ENCODE measurements at regions not wholly inside any gene's neighbourhood (a gene's known extent, or its start where the extent isn't known, plus 50 kb on each side); places are given as distances from the start of the nearest gene placed in this dataset.
"Not testable (repeated sequence)": the region's sequence is repeated elsewhere in the genome, so short reads cannot be mapped to it uniquely, and the experiment has no call there.

- Mint-ChIP-seq H3K4me1 (ENCODE audit: low read depth) (no peaks in the 10 kb centered on the region), H3K36me3 (ENCODE audit: insufficient read depth) (no peaks in the 10 kb centered on the region), H3K27me3 (ENCODE audit: low read depth) (no peaks in the 10 kb centered on the region), H3K9me3 (peaks cover 5% of the 10 kb centered on the region), H3K4me3 (no peak overlapping the region)
- ATAC-seq (no peak), DNase-seq (no peak)
Observed at GRCh38 chr5:126138281-126138931, 284.8 kb upstream of the GRAMD2B start.

- DNase-seq (no peak), ATAC-seq (no peak)
- no peaks in the 10 kb centered on the region for H3K4me1 Mint-ChIP-seq (ENCODE audit: low read depth)
Observed at GRCh38 chr5:126139086-126139485, 284.1 kb upstream of the GRAMD2B start.

DNA sequence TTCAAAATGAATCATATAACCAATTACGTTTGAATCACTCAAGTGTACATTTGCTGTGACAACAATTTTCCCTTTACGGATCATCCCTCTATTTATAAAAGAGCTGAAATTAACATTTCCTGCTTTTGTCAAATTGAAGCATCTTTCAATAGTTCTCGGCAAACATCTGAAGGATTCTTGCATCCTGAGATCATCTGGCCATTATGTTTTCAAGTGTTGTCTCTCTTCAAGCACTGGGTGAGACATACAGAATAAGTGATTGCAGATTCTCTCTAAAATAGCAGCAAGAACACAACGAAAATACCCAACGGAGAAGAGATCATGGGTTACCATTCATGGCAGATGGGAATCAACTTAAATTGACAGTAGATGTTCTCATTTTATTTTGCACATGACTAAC lies 283.4 kb upstream of the GRAMD2B start:
- Mint-ChIP-seq H3K4me1 (ENCODE audit: low read depth) (no peaks in the 10 kb centered on the region), H3K4me3 (no peak overlapping the region), H3K27me3 (ENCODE audit: low read depth) (no peaks in the 10 kb centered on the region), H3K9me3 (peaks cover 4% of the 10 kb centered on the region), H3K36me3 (ENCODE audit: insufficient read depth) (no peaks in the 10 kb centered on the region)
- DNase-seq (no peak), ATAC-seq (no peak)

More at GRCh38 chr5:126139086-126139485, 284.1 kb upstream of the GRAMD2B start:
- no peak overlapping the region for H3K4me3 Mint-ChIP-seq
- no peaks in the 10 kb centered on the region for H3K27me3 Mint-ChIP-seq (ENCODE audit: low read depth)
- H3K9me3 Mint-ChIP-seq, result peaks cover 4% of the 10 kb centered on the region
- H3K36me3 Mint-ChIP-seq (ENCODE audit: insufficient read depth), result no peaks in the 10 kb centered on the region

DNA sequence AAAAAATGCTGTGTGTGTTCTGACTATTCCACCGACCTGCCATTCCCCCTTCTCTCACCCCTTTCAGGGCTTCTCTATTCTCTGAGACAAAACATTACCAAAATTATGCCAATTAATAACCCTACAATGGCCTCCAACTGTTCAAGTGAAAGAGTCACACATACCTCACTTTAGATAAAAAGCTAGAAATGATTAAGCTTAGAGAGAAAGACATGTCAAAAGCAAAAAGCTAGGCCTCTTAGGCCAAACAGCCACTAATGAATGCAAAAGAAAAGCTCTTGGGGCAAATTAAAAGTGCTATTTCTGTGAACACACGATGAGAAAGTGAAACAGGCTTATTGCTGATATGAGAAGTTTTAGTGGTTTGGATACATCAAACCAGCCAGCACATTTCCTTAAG lies 279.6 kb upstream of the GRAMD2B start:
- Mint-ChIP-seq H3K9me3 (peaks cover 4% of the 10 kb centered on the region), H3K4me1 (ENCODE audit: low read depth) (no peaks in the 10 kb centered on the region), H3K36me3 (ENCODE audit: insufficient read depth) (no peaks in the 10 kb centered on the region), H3K27me3 (ENCODE audit: low read depth) (no peaks in the 10 kb centered on the region), H3K4me3 (no peak overlapping the region)
- ATAC-seq (no peak), DNase-seq (no peak)

GRCh38 chr5:126150319-126150718 lies 272.9 kb upstream of the GRAMD2B start:
- not testable (repeated sequence) for H3K4me1 Mint-ChIP-seq (ENCODE audit: low read depth); DNase-seq; ATAC-seq; H3K27me3 Mint-ChIP-seq (ENCODE audit: low read depth); H3K4me3 Mint-ChIP-seq; H3K9me3 Mint-ChIP-seq; H3K36me3 Mint-ChIP-seq (ENCODE audit: insufficient read depth)

GRCh38 chr5:126155298-126155697 lies 267.9 kb upstream of the GRAMD2B start:
- not testable (repeated sequence) for H3K4me3 Mint-ChIP-seq; ATAC-seq; H3K4me1 Mint-ChIP-seq (ENCODE audit: low read depth); DNase-seq; H3K36me3 Mint-ChIP-seq (ENCODE audit: insufficient read depth); H3K27me3 Mint-ChIP-seq (ENCODE audit: low read depth)
- peaks cover 17% of the 10 kb centered on the region for H3K9me3 Mint-ChIP-seq

- no peak for DNase-seq
- Mint-ChIP-seq H3K4me3 (no peak overlapping the region), H3K36me3 (ENCODE audit: insufficient read depth) (no peaks in the 10 kb centered on the region), H3K4me1 (ENCODE audit: low read depth) (no peaks in the 10 kb centered on the region), H3K27me3 (ENCODE audit: low read depth) (no peaks in the 10 kb centered on the region), H3K9me3 (peaks cover 29% of the 10 kb centered on the region)
- no peak for ATAC-seq
Observed at GRCh38 chr5:126166368-126166767, 256.8 kb upstream of the GRAMD2B start.

GRCh38 chr5:126168785-126169184 lies 254.4 kb upstream of the GRAMD2B start:
- DNase-seq (no peak), ATAC-seq (no peak)
- Mint-ChIP-seq H3K4me1 (ENCODE audit: low read depth) (no peaks in the 10 kb centered on the region), H3K9me3 (peaks cover 33% of the 10 kb centered on the region), H3K36me3 (ENCODE audit: insufficient read depth) (no peaks in the 10 kb centered on the region), H3K4me3 (no peak overlapping the region), H3K27me3 (ENCODE audit: low read depth) (no peaks in the 10 kb centered on the region)

- Mint-ChIP-seq H3K4me3 (no peak overlapping the region), H3K27me3 (ENCODE audit: low read depth) (no peaks in the 10 kb centered on the region), H3K9me3 (peaks cover 19% of the 10 kb centered on the region), H3K36me3 (ENCODE audit: insufficient read depth) (no peaks in the 10 kb centered on the region), H3K4me1 (ENCODE audit: low read depth) (no peaks in the 10 kb centered on the region)
- ATAC-seq (no peak), DNase-seq (no peak)
Observed at GRCh38 chr5:126171916-126172315, 251.3 kb upstream of the GRAMD2B start.

- DNase-seq (no peak), ATAC-seq (no peak)
- Mint-ChIP-seq H3K4me3 (no peak overlapping the region), H3K27me3 (ENCODE audit: low read depth) (no peaks in the 10 kb centered on the region), H3K36me3 (ENCODE audit: insufficient read depth) (no peaks in the 10 kb centered on the region), H3K9me3 (peaks cover 13% of the 10 kb centered on the region), H3K4me1 (ENCODE audit: low read depth) (no peaks in the 10 kb centered on the region)
Observed at GRCh38 chr5:126172812-126173211, 250.4 kb upstream of the GRAMD2B start.

- Mint-ChIP-seq H3K27me3 (ENCODE audit: low read depth) (no peaks in the 10 kb centered on the region), H3K36me3 (ENCODE audit: insufficient read depth) (no peaks in the 10 kb centered on the region), H3K9me3 (no peaks in the 10 kb centered on the region), H3K4me1 (ENCODE audit: low read depth) (no peaks in the 10 kb centered on the region), H3K4me3 (no peak overlapping the region)
- ATAC-seq (no peak), DNase-seq (no peak)
Observed at GRCh38 chr5:126178521-126178920, 244.7 kb upstream of the GRAMD2B start.

GRCh38 chr5:126182971-126183695 lies 240.1 kb upstream of the GRAMD2B start:
- DNase-seq (no peak), ATAC-seq (no peak)
- peaks cover 7% of the 10 kb centered on the region for H3K9me3 Mint-ChIP-seq
- no peaks in the 10 kb centered on the region for H3K36me3 Mint-ChIP-seq (ENCODE audit: insufficient read depth)
- no peak overlapping the region for H3K4me3 Mint-ChIP-seq
- no peaks in the 10 kb centered on the region for H3K27me3 Mint-ChIP-seq (ENCODE audit: low read depth)
- H3K4me1 Mint-ChIP-seq (ENCODE audit: low read depth), result no peaks in the 10 kb centered on the region

DNA sequence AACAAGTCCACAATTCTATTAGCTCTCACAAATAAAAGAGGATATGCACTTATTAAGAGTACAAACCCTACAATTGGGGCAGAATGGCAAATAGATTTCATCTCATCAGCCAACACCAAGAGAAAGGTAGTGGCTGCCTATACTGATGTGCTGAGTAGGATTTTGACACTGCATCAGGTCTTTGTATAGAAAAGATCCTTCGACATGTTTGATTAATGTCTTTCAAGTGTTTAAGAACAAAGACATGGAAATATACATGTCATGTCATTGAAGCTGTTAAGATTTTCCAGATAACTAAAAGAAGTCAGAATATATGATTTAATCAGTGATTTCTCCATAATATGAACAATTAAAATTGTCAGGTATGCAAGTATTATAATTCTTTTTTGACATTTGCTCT lies 238.7 kb upstream of the GRAMD2B start:
- Mint-ChIP-seq H3K36me3 (ENCODE audit: insufficient read depth) (no peaks in the 10 kb centered on the region), H3K4me3 (no peak overlapping the region)
- ATAC-seq, result no peak

GRCh38 chr5:126186210-126186609 lies 237.0 kb upstream of the GRAMD2B start:
- Mint-ChIP-seq H3K4me1 (ENCODE audit: low read depth) (no peaks in the 10 kb centered on the region), H3K9me3 (peaks cover 7% of the 10 kb centered on the region), H3K27me3 (ENCODE audit: low read depth) (no peaks in the 10 kb centered on the region), H3K36me3 (ENCODE audit: insufficient read depth) (no peaks in the 10 kb centered on the region), H3K4me3 (no peak overlapping the region)
- ATAC-seq (no peak), DNase-seq (no peak)

More for the DNA sequence above, 238.7 kb upstream of the GRAMD2B start:
- DNase-seq, result no peak
- H3K27me3 Mint-ChIP-seq (ENCODE audit: low read depth), result no peaks in the 10 kb centered on the region
- no peaks in the 10 kb centered on the region for H3K4me1 Mint-ChIP-seq (ENCODE audit: low read depth)
- peaks cover 7% of the 10 kb centered on the region for H3K9me3 Mint-ChIP-seq

DNA sequence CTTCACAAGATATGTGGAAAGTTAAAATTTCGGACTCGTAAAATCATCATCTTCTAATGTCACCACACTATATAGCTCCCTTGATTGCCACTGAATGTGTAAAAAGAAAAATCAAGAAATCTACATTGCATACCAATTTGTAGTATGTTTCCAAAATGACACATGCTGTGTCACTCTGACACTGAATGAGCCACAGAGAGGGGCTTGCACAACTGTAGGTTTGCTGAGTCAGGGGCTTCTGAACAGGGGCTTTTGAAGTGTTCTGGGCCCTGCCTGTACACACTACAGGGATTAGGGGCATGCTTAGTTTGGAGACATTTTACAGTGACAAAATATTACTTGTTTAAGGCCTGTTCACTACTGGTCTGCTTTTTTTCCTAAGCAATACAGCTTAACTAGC lies 234.4 kb upstream of the GRAMD2B start:
- H3K27me3 Mint-ChIP-seq (ENCODE audit: low read depth), result no peaks in the 10 kb centered on the region
- no peak for DNase-seq
- ATAC-seq, result no peak
- H3K4me3 Mint-ChIP-seq, result no peak overlapping the region
- no peaks in the 10 kb centered on the region for H3K4me1 Mint-ChIP-seq (ENCODE audit: low read depth)
- peaks cover 7% of the 10 kb centered on the region for H3K9me3 Mint-ChIP-seq
- no peaks in the 10 kb centered on the region for H3K36me3 Mint-ChIP-seq (ENCODE audit: insufficient read depth)
